HS-5 (cell line): ENCODE measurements at regions not wholly inside any gene's neighbourhood (a gene's known extent, or its start where the extent isn't known, plus 50 kb on each side); places are given as distances from the start of the nearest gene placed in this dataset.
A peak's percentile ranks its signal among the peaks of the same experiment; 100 is the strongest.

Source experiments
- DNase-seq: peaks from one replicate; pipeline ENCODE4 v3.0.0-alpha.2; 2012; ENCODE audit warnings: low read depth

DNA sequence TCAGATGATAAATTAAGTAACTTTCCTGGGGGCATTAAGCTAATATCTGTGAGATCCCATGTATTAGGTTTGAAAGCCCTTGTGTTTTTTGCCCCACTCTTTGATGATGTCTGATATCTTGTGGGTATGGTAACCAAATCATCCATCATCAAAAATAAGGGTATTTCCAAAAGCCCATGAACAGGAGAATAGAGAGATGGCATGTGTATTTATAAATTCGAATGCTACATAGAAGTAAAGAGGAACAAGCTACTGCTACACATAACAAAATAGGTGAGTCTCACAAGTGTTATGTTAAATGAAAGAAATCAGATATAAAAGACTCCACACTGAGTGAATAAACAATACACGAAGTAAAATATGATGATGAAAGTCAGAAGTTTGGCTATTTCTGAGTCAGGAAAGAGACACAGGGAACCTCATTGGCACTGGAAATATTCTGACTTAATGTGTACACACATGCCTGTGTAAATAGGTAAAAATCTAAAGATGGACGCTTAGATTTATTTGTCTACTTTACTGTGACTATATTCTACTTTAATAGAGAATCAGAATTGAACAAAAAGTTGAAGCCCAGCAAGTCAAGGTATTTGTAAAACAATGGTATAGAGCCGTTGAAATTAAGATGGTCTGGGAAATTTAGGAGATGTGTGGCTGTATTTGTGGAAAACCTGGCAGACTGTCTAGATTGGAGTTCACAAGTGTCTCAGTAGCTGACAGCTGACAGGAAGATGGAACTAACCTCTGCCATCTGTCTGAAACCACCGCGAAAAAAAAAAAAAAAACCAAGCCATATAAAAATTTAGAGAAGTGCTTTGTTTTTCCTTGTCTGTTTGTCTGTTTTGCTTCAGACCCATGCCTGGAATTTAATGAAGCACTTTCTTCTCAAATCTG is 111.0 kb upstream of the TGFBR2 start:
- no peak for DNase-seq

DNA sequence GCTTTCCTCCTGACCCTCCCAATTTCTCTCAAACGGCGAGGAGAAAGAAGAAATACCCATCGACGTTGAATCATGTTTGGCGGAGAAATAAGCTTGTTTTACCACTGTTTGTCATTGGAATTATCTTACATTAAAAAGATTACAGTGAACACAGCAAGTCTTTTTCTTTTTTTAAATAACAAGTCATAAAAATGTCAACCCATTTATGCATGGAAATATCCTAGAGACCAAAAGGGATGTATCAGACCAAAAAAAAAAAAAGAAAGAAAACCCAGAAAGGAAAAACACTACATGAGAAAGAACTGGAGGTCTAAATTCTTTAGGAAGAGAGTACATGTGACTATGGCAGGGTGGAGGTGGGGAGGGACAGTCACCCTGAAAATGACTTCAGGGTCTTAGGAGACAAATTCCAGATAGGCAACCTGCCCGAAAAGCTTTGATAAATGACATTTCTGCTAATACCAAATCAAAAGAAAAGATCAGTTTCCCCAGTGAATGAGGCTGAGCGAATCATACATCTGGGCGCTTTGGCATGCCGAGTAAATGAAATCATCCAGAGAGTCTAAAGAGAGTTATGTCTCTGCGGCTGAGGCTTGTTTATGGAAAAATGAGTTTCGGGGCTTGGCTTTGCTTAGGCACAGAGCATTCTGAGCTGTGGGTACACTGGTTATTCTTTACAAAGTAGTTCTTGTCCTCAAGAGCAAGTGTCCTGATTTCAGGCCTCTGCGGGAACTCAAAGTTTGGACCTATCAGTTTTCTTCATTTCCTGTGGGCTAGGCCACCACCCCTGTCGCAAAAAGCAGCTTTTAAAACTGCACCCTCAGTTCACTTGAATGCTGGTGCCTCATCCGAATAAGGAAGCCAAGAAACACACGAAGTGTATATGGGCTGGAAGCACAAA is 110.1 kb upstream of the TGFBR2 start:
- DNase-seq, result peak; percentile 41

DNA sequence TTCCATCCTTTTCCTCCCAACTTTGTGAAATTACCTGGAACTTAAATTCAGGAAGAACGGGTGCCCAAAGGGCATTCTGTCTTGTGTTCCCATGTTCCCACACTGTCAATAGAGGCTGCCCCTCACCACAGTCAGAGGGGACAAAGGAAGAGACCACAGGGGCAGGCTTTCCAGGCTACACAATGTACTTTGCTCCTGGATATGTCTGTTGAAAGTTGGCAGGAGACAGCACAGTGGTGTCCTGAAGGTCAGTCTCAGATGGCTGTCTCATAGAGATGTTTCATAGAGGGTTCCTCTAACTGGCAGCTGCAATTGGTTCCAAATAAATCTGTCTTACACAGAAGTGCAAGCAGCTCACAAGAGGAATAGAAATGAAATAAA is 107.8 kb upstream of the TGFBR2 start:
- DNase-seq, result no peak

DNA sequence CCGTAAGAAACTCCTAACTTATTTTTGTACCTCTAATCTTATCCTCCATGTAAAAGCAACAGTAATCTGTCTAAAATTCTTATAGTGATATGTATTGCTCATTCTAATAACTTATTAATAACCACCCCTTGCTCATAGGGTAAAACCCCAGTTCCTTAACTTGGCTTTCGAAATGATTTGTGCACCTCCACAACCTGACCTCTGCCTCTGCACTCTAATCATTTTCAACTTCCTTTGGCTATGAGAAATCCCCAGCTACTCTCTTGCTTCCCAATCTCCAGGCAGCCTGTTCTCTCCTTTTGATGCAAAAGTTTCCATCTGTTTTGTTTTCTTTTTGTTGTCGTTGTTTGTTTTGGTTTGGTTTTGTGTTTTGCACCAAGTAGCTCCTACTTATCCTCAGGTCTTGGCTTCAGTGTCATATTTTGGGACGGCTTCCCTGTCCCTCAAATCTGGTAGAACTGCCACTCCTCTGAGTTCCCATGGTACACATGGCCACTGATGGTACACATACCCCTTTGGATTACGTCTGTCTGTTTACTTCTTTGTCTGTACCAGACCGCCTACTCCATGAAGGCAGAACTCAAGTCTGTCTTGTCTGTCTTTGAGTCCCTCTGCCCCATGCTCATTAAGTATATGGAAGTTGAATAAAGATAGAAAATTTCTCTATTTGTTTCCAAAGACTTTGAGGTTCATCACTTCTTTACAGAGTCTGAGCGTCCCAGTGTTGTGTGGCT is 105.6 kb upstream of the TGFBR2 start:
- DNase-seq, result no peak

DNA sequence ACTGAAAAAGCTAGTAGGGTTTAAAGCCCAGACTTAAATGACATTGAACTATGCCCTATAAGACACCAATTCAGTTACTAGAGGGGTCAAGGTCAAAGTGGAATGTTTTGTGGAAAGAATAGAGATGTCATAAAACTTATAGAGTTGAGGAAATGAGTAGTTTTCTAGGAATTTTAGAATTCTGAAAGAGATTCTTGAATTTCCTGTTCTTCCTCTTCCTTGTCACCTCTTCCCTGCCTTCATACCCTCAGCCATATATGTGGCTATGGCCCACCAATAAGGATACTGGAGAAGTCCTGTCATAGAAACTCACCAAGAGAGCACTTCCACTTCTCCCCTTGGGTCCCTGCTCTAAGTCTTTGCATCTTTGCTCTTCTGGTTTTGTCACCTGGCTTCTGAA is 104.9 kb upstream of the TGFBR2 start:
- DNase-seq, result no peak

- no peak for DNase-seq
These were observed 104.2 kb upstream of the TGFBR2 start for GRCh38 chr3:30502051-30502741.

DNA sequence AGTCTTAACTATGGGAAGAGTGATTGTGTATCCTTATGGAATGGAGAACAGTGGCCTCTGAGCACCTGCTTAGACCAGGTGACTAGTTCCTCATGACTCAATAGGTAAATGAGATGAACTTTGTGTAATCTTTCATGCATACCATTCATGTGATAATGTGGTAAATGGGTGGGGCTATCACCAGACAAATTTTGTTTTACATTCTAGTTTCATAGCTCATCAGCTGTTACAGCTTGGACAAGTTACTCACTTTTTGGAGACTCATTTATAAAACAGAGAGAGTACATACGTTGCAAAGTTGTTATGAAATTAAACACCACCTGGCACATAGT is 103.7 kb upstream of the TGFBR2 start:
- DNase-seq, result peak; percentile 74

- DNase-seq, result no peak
These were observed 103.0 kb upstream of the TGFBR2 start for GRCh38 chr3:30503446-30503845.

- DNase-seq, result no peak
These were observed 101.5 kb upstream of the TGFBR2 start for GRCh38 chr3:30504939-30505338.

DNA sequence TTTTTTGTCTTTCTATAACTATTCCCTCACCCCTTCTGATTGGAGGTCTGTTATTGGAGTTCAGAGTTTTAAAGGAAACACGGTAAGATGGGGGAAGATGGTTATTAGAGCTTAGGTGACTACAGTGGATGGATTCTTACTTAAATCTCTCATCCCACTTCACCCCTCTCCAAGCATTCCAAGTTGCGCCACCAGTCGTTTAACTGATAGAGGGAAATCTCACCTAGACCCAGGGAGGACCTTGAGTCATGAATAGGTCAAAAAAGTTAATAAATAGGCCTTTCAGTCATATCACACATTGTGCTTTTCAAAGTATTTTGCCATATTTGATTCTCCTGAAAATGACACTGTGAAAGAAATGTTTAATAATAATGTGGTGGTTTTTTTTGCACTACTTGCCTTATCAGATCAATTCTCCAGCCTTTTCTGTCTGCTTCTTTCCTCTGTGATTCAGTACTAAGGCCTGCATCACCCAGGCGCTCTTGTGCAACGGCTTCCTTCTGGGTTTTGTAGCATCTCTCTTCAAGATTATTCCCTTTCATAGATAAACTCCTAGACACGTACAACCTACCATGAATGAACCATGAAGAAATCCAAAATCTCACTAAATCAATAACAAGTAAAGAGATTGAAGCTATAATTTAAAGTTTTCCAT is 100.4 kb upstream of the TGFBR2 start:
- DNase-seq, result no peak

DNA sequence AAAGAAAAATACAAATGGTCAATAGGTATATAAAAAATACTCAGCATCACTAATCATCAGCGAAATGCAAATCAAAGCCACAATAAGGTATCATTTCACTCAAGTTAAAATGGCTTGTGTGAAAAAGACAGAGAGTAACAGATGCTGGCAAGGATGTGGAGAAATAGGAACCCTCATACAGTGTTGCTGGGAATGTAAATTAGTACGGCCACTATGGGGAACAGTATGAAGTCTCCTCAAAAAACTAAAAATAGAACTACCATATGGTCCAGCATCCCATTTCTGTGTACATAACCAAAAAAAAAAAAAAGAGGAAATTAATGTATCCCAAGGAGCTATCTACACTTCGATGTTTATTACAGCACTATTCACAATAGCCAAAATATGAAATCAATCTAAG is 98.1 kb upstream of the TGFBR2 start:
- no peak for DNase-seq

DNA sequence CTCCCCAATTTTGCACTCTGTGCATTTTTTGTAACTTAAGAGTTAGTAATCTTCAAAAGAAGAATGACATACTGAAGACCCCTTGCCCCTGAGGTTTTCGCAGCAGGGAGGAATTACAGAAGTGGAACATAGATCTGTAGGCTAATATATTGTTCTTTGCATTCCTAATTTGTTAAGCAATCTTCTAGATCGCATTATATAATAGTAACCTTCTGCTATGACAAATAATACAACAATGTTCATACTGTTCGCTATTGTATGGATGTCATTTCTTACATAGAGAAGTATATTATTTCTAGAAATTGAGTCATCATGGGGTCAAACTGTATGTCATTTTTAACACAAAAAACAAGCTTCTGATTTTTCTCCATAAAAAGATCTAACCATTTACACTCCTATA is 95.8 kb upstream of the TGFBR2 start:
- no peak for DNase-seq

GRCh38 chr3:30511524-30512251 is 94.7 kb upstream of the TGFBR2 start:
- peak; percentile 97 for DNase-seq

DNA sequence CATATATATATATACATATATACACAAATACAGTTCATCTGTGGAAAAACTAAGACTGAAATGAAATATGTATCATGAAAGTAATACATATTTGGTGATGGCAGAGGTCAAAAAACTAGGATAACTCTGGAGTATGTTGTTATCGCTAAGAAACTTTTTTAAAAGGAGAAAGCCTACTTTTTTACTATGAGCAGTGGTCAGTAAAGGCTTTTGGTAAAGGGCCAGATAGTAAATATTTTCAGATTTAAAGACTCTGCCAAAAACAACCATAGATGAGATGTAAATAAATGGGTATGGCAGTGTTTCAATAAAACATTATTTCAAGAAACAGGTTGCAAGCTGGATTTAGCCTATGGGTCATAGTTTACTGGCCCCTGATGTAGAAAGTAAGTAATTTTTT is 93.8 kb upstream of the TGFBR2 start:
- no peak for DNase-seq

DNA sequence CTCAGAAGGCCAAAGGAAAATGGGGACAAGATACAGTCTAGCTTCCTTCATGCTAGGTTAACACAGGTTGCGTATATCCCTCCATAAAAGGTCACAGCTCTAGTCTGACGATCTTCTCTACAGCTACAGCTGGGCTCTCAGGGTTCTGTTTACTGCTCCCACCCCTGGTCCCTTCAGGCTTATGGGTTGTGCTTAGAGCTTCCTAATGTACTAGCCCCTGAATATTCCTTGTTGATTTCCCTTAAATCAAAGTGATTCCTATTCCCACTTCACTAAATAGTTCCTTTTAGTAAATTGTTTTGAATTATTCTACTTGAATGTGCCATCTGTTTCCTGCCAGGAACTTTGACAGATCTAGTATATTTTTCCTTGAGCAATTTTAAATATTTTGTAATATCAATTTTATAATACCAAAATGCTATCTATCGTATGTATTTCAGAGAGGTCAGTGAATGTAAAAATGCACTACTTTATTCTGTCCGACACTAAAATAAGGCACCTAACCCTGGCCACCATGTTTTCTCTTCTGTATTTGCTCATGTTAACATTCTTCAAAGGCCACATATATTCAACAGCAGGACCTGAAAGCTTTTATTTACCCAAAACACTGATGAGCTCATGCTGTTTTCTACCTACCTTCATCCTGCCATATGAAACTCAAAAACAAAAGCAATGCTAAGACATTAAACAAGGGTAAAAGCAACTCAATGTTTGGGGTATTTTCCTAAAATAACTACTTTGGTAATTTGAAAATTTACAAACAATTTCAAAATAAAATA is 92.8 kb upstream of the TGFBR2 start:
- DNase-seq, result no peak

DNA sequence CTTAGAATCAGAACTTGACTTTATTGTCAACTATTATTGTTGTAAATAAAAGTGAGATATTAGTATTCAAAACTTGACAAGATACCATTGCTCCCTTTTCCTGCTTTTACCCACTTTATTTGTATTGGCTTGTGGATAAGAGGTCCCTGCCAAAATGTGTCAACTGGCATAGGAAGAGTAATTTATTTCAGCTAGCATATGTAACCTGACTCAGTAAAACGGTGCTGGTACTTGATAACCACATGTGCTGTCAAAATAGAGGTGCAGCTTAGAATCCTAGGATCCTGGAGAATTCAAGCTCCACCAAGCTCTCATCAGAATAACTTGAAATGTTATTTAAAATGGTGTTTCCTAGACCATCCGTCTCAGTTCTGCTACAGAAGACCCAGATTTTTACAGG is 90.2 kb upstream of the TGFBR2 start:
- DNase-seq, result no peak

- DNase-seq, result no peak
These were observed 88.1 kb upstream of the TGFBR2 start for GRCh38 chr3:30518181-30518864.

DNA sequence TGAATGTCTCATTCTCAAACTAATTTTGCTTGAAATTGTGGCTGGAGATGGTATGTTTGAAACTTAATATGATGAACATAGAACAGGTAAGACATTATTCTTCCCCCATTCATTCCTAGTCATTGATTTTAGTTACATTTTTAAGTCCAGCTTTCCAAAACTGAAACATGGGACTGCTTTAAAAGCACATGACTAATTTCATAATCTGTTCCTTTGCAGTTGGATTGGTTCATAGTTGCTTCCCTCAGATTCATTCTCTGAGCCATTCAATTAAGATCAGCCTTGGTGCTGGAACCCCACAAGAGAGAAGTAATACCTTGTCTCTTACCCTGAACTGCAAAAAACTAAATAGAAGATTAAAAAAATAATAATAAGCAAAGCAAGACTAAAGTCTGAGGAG is 87.5 kb upstream of the TGFBR2 start:
- DNase-seq, result no peak

DNA sequence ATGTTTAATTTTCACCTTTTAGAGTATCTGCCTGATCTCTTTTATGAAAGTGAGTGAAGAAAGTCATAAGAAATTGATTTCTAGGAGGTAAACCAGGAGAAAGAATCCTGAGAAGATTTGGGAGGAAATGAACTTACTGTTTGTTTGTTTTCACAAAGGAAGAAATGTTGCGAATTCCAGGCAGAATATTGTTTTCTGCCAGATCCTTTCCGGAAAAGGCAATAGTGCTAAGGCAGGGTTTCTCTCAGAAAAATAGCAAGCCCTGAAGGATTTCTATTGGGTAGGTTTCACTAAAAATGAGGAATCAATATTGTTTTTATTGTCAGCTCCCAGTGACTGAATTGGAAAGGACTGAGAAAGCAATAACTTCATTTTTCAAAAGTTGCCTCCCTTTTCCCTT is 85.7 kb upstream of the TGFBR2 start:
- DNase-seq, result no peak
